GM21529 (cell line): ENCODE measurements at regions not wholly inside any gene's neighbourhood (a gene's known extent, or its start where the extent isn't known, plus 50 kb on each side); places are given as distances from the start of the nearest gene placed in this dataset.

Experiments used
- ATAC-seq: cut with Tn5 transposase; IDR thresholded peaks from one replicate; pipeline ENCODE4 v1.9.1; 2021; ENCODE audit not compliant: unreplicated experiment

DNA sequence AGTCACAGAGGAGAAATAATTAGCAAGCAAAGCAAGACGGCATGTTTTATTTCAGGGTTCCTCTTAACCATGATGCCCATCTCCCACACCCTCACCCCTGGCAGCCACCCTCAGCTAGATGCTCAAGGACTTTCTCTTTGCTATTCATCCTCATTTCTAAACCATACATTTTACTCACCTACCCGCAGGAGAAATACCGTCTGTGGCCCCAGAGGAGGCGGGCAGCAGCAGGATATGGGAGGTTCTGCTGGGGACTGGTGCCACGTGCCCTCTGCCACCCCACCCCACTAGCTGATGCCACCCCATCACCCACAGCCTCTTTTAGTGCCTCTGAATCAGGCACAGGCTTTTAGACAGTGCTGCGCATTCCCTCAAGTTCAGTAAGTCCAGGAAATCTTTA, 168.7 kb upstream of the ITGB1 start:
- ATAC-seq, result no peak

GRCh38 chr10:33125522-33126517, 167.8 kb upstream of the ITGB1 start:
- no peak for ATAC-seq

DNA sequence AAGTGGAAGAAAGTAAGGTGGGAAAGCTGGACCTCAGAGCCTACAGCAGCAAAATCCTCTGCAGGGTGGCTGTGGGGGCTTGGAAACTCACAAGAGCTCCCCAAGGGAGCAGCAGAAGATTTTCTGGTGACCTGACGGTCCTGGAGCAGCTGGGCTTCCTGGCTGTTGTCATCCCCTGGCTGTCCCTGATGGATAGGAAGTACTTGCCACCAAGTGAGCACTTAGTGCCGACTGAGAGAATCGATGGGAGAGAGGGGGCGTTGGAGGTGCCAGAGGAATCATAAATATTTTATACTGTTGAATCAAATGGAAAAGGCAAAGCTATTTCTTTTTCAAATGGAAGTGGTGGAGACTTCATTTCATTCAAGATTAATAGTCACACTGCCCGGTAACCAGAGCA, 167.1 kb upstream of the ITGB1 start:
- ATAC-seq, result no peak

DNA sequence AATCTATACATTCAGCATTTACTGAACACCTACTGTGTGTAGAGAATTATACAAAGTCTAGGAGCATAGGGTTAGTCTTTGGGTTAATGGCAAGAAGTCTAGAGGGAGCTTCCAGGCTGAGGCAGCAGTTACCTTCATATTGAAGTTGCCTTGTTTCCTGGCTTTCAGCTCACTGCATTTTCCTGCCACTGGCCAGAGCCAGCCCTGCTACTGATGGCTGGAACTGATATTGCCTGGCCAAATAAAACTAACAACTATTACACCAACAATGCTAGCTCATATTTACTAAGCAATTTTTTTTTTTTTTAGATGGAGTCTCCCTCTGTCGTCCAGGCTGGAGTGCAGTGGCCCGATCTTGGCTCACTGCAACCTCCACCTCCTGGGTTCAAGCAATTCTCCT, 165.7 kb upstream of the ITGB1 start:
- no peak for ATAC-seq

DNA sequence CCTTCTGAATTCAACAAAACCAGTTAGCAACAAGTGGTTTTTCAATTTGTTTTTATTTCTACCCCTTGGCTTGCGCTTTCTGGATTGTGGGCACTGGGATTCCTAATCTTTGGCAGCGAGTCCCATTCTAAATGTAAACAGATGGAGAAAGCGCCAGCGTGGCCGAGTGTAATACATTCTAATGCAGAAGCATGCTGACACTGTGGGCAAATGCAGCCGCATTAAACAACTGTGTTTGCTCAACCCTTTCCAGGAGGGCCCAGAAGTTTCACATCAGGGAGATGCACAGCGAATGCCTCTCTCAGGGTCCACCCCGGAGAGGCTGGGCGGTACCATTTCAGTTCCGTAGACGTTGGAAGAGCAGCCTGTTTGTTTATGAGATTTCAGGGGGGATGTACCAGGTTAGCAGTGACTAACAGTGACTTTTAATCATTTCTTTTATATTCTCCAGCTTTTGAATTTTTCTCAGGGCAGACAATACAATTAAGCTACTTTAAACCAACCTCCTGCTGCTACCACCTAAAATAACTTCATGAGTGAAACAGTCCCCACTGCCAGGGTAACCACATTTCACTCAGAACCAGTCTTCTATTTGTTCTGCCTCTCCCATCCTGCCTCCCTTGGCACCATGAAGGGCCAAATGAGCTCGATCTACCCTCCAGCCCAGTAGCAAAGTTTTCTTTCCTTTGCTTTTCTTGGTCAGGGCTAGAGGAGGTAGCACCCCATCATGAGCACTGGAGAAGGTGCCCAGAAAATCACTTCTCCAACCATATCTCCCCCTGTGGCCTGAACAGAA, 164.2 kb upstream of the ITGB1 start:
- ATAC-seq, result no peak

DNA sequence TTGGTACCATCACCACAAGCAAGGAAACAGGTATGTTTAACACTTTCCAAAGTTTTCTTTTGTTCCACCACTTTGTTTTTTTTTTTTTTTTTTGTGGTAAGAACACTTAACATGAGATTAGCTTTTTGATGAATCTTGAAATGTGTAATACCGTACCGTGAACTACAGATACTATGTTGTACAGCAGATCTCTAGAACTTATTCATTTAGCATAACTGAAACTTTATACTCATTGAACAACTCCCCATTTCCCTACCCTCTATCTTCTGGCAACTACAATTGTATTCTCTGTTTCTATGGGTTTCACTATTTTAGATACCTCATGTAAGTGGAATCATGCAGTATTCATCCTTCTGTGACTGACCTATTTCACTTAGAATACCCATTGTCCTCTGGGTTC, 162.7 kb upstream of the ITGB1 start:
- ATAC-seq, result no peak

DNA sequence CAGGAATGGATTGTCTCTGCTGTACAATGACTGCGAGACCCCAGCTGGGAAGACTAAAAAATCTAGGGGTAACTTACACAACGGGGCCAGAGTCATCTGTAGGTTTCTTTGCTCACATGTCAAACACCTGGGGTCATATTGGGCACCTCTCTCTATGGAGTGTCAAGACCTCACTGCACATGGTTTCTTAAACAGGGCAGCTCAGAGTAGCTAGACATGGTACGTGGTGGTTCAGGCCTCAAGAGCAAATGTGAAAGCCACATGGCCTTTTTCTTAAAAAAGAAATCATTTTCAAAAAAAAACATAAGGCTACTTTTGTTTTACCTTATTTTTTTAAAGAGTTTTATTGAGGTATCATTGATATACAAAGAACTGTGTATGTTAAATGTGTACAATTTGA, 162.2 kb upstream of the ITGB1 start:
- ATAC-seq, result no peak

DNA sequence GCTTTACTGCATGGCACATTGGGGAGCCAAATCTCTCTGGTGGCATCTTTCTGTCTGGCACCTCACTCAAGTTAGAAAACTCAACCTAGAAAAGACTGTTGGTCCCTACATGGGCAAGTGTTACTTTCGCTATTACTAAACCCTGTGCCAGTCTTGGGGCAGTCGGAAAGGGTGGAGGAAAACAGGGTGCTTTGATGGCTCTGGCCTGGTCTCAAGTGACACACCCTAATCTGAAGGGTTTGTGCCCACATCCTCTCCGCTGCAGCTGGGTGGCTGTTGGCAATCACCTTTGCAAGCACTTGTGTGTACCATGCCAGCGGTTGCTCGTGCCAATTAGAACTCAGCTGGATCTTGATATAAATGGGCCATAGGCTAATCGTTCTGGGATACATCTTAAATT, 159.8 kb upstream of the ITGB1 start:
- ATAC-seq, result no peak

DNA sequence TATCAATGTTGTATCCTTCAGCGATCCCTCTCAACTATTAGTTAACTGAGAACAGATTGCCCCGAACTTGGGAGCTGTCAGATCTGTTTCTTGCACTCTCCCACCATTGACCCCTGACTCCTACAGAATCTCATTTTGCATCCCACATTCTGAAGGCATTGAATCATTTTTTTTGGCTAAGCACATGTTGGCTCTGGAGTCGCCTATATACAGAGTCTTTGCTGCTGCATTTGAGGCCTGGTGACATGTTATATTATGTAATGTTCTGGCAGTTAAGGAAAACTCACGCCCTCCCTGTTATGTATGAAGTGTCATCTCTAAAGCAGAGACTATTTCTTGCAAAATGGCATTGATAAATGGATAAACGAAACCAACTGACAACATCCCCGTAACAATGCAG, 159.2 kb upstream of the ITGB1 start:
- ATAC-seq, result no peak

DNA sequence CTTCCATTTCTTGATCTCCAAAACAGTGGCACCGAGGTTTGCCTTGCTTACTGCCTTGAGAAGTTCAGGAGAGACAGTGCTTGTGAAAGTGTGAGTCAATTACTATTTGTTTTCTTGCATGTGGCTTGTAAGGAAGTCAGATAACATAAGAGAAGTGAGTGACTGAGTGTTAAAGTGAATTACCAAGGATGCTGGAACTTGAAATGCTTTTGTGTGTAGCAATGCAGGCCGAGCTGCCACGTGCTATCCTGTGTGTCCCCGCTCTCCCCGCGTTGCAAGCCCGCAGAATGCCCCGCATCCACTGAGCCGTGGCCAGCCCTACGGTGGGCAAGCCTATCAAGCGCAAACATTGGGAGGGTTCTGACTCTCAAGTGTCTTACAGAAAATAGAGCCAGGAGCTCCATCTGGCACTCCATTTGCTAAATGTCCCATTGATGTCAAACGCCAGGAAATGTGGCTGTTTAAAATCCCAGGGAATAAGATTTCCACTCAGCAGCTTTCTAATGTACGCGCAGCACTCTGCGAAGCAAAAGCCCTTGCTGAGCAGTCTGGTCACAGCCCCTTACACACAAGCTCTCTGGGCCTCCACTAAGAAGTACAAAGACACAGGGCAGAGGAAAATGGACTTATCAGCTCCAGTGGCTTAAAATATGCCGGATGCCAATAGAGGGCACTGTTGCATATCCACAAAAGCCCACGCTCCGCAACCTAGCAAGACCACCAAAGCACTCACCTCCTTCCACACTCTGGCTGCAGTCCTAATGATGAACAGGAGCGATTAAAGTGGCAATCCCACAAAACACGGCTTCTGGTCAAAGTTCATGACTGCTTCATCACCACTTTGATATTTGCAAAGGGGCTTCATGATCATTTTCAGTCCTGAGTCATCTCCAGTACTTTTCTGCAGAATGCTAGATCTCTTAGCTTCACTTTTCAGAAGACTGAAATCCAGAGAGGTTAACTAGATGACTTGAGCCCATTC, 158.0 kb upstream of the ITGB1 start:
- no peak for ATAC-seq

GRCh38 chr10:33114451-33114952, 156.5 kb upstream of the ITGB1 start:
- no peak for ATAC-seq

DNA sequence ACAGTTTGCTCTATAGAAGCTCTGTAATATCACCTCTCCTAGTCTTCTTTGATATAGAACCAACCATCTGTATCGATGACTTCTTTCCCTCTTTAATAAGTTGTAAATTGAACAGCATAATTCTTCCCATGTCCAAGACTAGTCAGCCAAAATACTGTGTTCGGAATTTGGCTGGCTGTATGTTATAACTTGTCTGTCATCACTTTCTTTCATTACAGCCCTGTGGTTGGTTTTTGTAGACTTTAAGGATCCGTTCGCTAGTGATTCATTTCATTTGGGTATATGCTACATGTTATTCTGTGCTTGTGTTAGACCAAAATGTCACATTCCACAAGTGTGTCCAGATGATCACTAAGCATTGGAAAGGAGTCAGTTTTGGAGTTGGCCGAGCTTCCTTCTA, 155.4 kb upstream of the ITGB1 start:
- ATAC-seq, result no peak

DNA sequence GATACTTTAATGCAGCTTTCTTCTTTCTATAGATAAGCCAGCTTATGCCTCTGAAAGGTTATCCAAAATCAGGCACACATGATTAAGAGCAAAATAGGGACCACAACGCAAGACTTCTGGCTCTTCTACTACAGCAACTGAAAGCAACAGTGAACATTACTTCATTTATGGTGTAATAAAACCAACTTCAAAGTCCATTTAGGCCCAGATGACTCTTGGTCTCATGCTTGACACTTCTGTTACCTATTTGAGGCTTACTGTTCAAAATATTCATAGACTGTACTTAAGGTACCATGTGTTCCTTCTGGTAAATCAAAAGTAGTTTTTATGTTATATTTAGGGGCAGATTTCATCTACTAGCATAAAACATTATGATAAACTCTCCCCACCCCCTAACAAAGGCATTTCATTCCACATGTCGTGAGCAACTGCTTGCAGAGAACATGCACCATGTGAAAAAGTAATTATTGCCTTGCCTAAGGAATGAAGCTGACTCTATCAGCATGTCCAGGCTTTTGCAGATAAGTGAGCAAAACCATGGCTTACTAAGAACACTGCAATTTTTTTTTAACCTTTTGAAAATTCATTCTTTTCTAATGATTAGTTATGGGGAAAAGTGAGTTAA, 154.9 kb upstream of the ITGB1 start:
- no peak for ATAC-seq

DNA sequence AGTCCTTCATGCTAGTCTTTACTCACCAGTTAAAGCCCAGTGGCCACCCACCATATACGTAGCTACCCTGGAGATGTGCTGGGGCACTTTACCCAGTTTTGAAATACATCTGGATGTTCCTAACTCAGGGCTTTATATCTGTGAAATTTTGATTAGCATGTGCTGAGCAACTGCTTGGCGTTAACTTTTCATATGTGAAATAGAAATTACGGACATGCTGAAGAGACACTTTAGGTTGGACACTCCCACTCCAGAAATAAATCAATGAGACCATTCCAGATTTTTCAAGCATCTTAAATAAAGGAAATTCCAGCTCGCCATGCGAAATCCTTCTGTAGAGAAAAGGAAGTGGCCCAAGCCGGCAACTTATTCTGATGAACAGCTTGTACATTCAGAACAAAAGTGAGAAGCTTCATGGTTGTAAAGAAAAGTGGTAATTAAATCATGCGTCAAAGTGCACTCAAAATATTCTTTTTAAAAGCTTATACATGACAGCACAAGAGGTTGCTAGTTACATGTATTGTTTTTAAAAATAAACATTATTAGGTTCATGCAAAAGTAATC, 153.5 kb upstream of the ITGB1 start:
- ATAC-seq, result no peak

- ATAC-seq, result no peak
Measured at GRCh38 chr10:33109788-33110469, 151.9 kb upstream of the ITGB1 start.

DNA sequence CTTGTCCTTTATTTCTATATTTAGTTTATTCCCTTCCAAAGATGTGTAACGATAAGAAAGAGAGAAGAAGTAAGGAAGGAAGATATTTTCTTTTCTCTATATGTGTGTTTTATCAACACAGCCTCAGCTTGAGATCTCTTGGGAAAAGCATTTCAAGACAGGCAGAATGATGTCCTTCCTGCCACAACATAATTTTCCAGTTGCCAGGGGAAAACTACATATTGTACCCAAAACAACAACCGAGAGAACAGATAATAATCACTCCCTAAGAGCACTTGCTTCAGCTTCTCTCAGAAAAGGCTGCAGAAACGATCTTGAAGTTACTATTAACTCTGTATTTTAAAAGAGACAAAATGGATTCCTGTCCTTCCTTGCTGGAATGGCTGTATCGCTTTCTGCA, 151.4 kb upstream of the ITGB1 start:
- no peak for ATAC-seq

GRCh38 chr10:33107953-33108352, 149.9 kb upstream of the ITGB1 start:
- no peak for ATAC-seq

- no peak for ATAC-seq
Measured at GRCh38 chr10:33106767-33107166, 148.7 kb upstream of the ITGB1 start.

GRCh38 chr10:33103863-33104379, 145.9 kb upstream of the ITGB1 start:
- ATAC-seq, result no peak
